HL-60 (cell line): ENCODE measurements at regions not wholly inside any gene's neighbourhood (a gene's known extent, or its start where the extent isn't known, plus 50 kb on each side); places are given as distances from the start of the nearest gene placed in this dataset.

ENCODE experiments used
- CTCF ChIP-seq: IDR thresholded peaks from one replicate; pipeline ENCODE4 v1.5.1; 2011; ENCODE audit warnings: low read length, control low read depth, inconsistent platforms; ENCODE audit not compliant: insufficient read depth
- GABPA ChIP-seq: IDR thresholded peaks from 2 replicates; pipeline ENCODE4 v1.6.1; 2012; ENCODE audit warnings: low read depth
- POLR2AphosphoS5 ChIP-seq: IDR thresholded peaks from 2 replicates; pipeline ENCODE4 v1.6.1; 2012; ENCODE audit warnings: low read depth
- REST ChIP-seq: IDR thresholded peaks from 2 replicates; pipeline ENCODE4 v1.6.1; 2012; ENCODE audit warnings: low read depth; ENCODE audit not compliant: insufficient replicate concordance

- TF ChIP-seq REST = no peak
- TF ChIP-seq POLR2AphosphoS5 = no peak
- TF ChIP-seq CTCF = no peak
- TF ChIP-seq GABPA = no peak
Observed at GRCh38 chr2:575030-575726, 102.0 kb downstream of the TMEM18 start.
